AG04450 (cell line): ENCODE measurements at regions not wholly inside any gene's neighbourhood (a gene's known extent, or its start where the extent isn't known, plus 50 kb on each side); places are given as distances from the start of the nearest gene placed in this dataset.

ENCODE experiments used
- CTCF ChIA-PET: fragments of 300-600, 350-600 bp; formaldehyde crosslinking; extraction: SDS; loops from one replicate; lab custom pipeline; 2022; ENCODE audit warnings: antibody characterized with exemption, inconsistent platforms; lab: Charles Lee
- POLR2A ChIA-PET: fragments of 350-600 bp; formaldehyde crosslinking; extraction: SDS; loops from one replicate; lab custom pipeline; 2021; ENCODE audit warnings: antibody characterized with exemption, inconsistent platforms; lab: Yijun Ruan, JAX
- DNase-seq: peaks from one replicate; pipeline ENCODE4 v3.0.0-alpha.2; 2011; ENCODE audit warnings: low read depth, low spot score
- H3K27ac ChIP-seq: one replicate; pipeline ENCODE4 v1.5.1; 2012; ENCODE audit warnings: low read depth, low read length, control low read depth
- H3K27me3 ChIP-seq: one replicate; pipeline ENCODE4 v1.6.0; 2012; ENCODE audit warnings: low read length; ENCODE audit not compliant: control insufficient read depth, insufficient read depth
- H3K4me3 ChIP-seq: 2 replicates; pipeline ENCODE4 v1.5.1; 2011; ENCODE audit warnings: mild to moderate bottlenecking, low read depth, low read length, control low read depth
- H3K9me3 ChIP-seq: 2 replicates; pipeline ENCODE4 v1.5.1; 2012; ENCODE audit warnings: low read length; ENCODE audit not compliant: control insufficient read depth, insufficient read depth
- TF ChIP-seq, protein P1 (sequence below): IDR thresholded peaks from 2 replicates; pipeline ENCODE4 v1.5.1; 2011; ENCODE audit warnings: low read depth, low read length, control low read depth, inconsistent platforms

DNA sequence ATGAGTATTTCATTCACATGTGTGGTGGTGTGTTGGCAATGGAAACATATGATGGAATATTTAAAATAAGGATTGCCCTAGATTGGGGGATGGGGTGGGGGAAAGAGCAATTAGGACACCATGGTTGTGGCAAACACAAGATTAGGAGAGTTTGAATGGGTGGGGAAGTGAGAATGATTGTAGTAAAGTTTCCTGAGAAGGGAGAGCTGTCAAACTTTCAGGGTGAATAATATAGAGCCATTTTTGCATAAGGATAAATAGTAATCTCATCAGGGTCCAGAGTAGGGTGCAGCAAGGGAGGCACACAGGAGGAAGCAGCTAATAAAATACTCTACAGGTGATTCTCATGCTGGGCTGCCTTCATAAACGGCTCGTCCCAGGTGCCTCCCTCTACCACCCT, 294.9 kb upstream of the MARCKS start:
- DNase-seq: no peak
- TF ChIP-seq, protein P1, sequence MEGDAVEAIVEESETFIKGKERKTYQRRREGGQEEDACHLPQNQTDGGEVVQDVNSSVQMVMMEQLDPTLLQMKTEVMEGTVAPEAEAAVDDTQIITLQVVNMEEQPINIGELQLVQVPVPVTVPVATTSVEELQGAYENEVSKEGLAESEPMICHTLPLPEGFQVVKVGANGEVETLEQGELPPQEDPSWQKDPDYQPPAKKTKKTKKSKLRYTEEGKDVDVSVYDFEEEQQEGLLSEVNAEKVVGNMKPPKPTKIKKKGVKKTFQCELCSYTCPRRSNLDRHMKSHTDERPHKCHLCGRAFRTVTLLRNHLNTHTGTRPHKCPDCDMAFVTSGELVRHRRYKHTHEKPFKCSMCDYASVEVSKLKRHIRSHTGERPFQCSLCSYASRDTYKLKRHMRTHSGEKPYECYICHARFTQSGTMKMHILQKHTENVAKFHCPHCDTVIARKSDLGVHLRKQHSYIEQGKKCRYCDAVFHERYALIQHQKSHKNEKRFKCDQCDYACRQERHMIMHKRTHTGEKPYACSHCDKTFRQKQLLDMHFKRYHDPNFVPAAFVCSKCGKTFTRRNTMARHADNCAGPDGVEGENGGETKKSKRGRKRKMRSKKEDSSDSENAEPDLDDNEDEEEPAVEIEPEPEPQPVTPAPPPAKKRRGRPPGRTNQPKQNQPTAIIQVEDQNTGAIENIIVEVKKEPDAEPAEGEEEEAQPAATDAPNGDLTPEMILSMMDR: no peak
- Histone ChIP-seq H3K27ac (no peak overlapping the region), H3K4me3 (no peak overlapping the region), H3K27me3 (no peaks in the 10 kb centered on the region), H3K9me3 (no peaks in the 10 kb centered on the region)
- POLR2A ChIA-PET: no interaction called here
- CTCF ChIA-PET: interaction anchor here (0.7 kb wide), 1 partner anchor 297 kb away, joined by 3 read pairs; no protein-coding TSS in a partner anchor

DNA sequence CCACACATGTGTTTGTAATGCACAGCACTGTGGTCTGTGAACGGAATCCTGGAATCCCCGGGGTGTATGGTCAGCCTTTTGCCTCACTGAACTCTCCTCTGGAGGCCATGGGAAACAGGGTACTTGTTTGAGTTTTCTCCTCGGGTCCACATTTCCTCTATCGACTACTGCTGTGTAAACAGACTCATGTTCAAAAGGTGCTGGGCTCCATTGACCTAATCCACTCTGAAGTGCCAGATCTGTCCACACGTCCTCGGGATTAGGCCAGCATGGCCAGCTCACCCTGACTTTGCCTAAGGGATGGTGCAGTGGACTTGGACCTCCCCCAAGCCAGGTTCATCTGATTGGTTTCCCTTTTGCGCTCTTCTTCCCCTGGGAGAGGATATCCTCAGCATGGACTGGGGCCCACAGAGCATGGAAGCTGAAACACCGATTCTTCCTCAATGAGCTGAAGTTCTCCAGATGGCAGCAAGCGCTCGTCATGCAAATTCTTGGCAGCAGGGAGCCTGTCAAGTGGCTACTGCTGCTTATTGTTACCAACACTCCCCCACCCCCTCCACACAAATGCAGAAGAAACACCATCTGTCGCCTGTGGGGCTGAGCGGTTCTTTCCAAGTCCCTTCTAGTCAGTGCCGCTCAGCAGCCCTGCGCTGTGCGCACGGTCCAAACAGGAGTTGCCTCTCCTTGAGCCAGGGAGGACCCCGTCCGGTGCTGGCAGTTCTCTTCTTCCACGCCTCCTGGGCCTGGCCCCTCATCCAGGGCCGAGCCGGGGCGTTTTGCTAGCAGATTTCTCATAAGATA, 292.6 kb upstream of the MARCKS start:
- H3K9me3 ChIP-seq: no peaks in the 10 kb centered on the region
- no peaks in the 10 kb centered on the region for H3K27me3 ChIP-seq
- peak overlapping the region; percentile 90 for H3K27ac ChIP-seq
- TF ChIP-seq, protein P1: no peak
- H3K4me3 ChIP-seq: peak overlapping the region; percentile 27
- POLR2A ChIA-PET: interaction anchor here (0.5 to 2.0 kb wide), 7 partner anchors 47 to 294 kb away, joined by 3 to 12 read pairs (median 4); no protein-coding TSS in a partner anchor
- DNase-seq: peak; percentile 79
- CTCF ChIA-PET: no interaction called here

DNA sequence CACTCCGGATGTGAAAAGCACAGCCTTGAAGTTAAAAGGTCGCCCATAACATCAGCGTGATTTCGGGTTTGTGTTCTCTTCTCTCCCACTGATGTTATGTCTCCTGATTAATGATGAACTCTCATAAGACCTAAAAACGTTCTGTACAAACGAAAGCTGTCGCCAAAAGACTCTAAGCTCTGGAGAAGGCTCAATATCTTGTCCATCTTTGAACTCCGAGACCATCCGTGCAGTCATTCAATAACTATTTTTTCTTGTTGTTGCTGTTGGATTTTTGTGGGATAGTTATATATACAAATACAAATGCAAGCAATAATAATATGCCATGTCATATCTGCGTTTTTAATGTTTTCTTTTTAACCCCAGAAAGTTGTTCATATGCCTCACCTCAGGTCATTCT, 291.8 kb upstream of the MARCKS start:
- H3K9me3 ChIP-seq: no peaks in the 10 kb centered on the region
- TF ChIP-seq, protein P1: no peak
- DNase-seq: no peak
- ChIA-PET POLR2A (interaction anchor here (0.5 to 2.0 kb wide), 4 partner anchors 67 to 294 kb away, joined by 4 to 12 read pairs (median 6); no protein-coding TSS in a partner anchor), CTCF (no interaction called here)
- peak overlapping the region; percentile 27 for H3K4me3 ChIP-seq
- peak overlapping the region; percentile 90 for H3K27ac ChIP-seq
- H3K27me3 ChIP-seq: no peaks in the 10 kb centered on the region

DNA sequence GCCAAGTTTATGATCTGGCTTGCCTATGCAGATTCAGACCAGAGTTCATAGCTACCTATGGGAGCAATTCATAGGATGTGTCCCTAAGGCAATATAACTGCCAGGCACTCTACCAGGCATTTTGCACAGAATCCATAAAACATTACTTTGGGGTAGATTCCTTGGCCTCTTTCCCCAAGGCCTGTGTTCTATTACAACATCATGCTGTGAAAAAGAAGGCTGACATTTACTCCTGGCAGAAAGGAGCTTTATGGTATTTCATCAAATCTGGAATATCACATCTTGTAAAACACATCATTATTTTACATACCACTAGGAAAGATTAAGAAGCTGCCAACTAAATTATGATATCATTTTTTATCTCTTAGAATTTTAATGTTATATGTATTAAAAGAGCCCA, 287.0 kb upstream of the MARCKS start:
- TF ChIP-seq, protein P1: no peak
- no peaks in the 10 kb centered on the region for H3K27me3 ChIP-seq
- no peak overlapping the region for H3K4me3 ChIP-seq
- CTCF ChIA-PET: no interaction called here
- no peaks in the 10 kb centered on the region for H3K9me3 ChIP-seq
- H3K27ac ChIP-seq: no peak overlapping the region
- no peak for DNase-seq
- POLR2A ChIA-PET: no interaction called here

DNA sequence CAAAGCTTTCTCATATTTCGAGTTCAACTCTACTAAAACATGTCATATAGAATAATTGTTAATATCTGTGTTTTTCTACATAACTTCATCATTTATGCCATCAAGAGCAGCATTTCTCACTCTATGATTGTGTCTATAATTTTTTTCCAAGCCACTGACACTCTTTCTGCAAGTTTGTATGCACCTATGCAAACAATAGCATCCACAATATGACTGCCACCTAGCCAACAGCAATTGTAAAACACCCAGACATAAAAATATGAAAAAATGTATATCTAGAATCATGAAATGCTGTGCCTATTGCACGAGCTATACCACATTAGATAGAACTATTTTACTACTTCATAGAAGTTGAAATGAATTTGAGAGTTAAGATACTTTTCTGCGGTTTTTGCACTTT, 286.5 kb upstream of the MARCKS start:
- DNase-seq: no peak
- ChIA-PET POLR2A (no interaction called here), CTCF (no interaction called here)
- Histone ChIP-seq H3K27me3 (no peaks in the 10 kb centered on the region), H3K4me3 (no peak overlapping the region), H3K9me3 (no peaks in the 10 kb centered on the region), H3K27ac (no peak overlapping the region)
- TF ChIP-seq, protein P1: no peak; the same call in 1 of the 2 replicates
